Upper lobe of right lung (tissue), 1 donor: ENCODE measurements at regions not wholly inside any gene's neighbourhood (a gene's known extent, or its start where the extent isn't known, plus 50 kb on each side); places are given as distances from the start of the nearest gene placed in this dataset.

Experiments used
- ATAC-seq: fragments of 200-7000 bp; cut with Tn5 transposase; one replicate; pipeline ENCODE4 v1.9.1; 2020; ENCODE audit warnings: mild to moderate bottlenecking, moderate library complexity
- DNase-seq: peaks from one replicate; pipeline ENCODE4 v3.0.0-alpha.2; 2020
- H3K27ac ChIP-seq: fragments of 200-600 bp; one replicate; pipeline ENCODE4 v1.8.0; 2022
- H3K27me3 ChIP-seq: fragments of 200-600 bp; one replicate; pipeline ENCODE4 v1.8.0; 2022; ENCODE audit warnings: mild to moderate bottlenecking
- H3K36me3 ChIP-seq: fragments of 200-600 bp; one replicate; pipeline ENCODE4 v1.8.0; 2022
- H3K4me1 ChIP-seq: fragments of 200-600 bp; one replicate; pipeline ENCODE4 v1.8.0; 2022
- H3K4me3 ChIP-seq: fragments of 200-600 bp; one replicate; pipeline ENCODE4 v1.8.0; 2022; ENCODE audit warnings: mild to moderate bottlenecking
- H3K9me3 ChIP-seq: fragments of 200-600 bp; one replicate; pipeline ENCODE4 v1.8.0; 2022
- intact Hi-C: fragments of 100-400 bp; cut with DNase I; formaldehyde crosslinking; loops from one replicate; pipeline ENCODE4 v1.11.0; 2022
- TF ChIP-seq, protein P1 (sequence below): fragments of 200-600 bp; IDR thresholded peaks from one replicate; pipeline ENCODE4 v1.8.0; 2022; ENCODE audit warnings: antibody characterized with exemption
- donor health status: DM: no; HTN: yes; CAD: no; lungs with severe emphysema.

DNA sequence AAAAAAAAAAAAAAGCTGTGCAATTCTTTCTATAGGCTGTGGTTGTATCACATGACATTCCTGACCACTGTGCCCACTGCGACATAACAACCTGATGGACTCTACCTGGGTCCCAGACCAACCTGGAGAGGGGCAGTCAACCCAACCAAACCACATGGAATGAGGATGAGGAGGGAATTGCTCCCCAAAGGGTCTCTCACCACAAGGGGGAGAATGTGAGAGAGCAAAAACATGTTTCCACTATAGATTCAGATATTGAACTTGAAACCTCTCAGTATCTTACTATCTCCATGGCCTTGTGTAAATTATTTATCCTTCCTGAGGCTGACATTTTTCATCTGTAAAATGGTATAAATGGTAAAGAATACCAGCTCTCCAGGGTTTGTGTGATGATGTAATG, 66.9 kb upstream of the SV2C start:
- H3K36me3 ChIP-seq, result no peaks in the 10 kb centered on the region
- H3K27ac ChIP-seq, result no peak overlapping the region
- no peak for ATAC-seq
- no peaks in the 10 kb centered on the region for H3K9me3 ChIP-seq
- DNase-seq, result no peak
- intact Hi-C loops, result no loop called here
- no peak overlapping the region for H3K4me3 ChIP-seq
- TF ChIP-seq, protein P1, sequence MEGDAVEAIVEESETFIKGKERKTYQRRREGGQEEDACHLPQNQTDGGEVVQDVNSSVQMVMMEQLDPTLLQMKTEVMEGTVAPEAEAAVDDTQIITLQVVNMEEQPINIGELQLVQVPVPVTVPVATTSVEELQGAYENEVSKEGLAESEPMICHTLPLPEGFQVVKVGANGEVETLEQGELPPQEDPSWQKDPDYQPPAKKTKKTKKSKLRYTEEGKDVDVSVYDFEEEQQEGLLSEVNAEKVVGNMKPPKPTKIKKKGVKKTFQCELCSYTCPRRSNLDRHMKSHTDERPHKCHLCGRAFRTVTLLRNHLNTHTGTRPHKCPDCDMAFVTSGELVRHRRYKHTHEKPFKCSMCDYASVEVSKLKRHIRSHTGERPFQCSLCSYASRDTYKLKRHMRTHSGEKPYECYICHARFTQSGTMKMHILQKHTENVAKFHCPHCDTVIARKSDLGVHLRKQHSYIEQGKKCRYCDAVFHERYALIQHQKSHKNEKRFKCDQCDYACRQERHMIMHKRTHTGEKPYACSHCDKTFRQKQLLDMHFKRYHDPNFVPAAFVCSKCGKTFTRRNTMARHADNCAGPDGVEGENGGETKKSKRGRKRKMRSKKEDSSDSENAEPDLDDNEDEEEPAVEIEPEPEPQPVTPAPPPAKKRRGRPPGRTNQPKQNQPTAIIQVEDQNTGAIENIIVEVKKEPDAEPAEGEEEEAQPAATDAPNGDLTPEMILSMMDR, result no peak
- no peaks in the 10 kb centered on the region for H3K4me1 ChIP-seq
- H3K27me3 ChIP-seq, result no peaks in the 10 kb centered on the region

DNA sequence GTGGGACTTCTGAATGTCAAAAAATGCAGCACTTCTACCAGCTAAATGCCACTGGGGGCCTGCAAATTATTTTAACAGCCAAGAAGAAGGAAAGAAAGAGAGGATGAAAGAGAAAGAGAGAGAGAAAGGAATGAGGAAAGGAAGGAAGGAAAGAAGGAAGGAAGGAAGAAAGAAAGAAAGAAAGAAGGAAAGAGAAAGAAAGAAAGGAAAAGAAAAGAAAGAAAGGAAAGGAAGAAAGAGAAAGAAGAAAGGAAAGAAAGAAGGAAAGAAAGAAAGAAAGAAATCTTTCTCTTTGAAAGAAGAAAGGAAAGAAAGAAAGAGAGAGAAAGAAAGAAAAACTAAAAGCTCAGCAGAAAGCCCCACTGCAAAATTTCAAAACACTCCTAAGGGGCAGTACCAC, 69.2 kb upstream of the SV2C start:
- intact Hi-C loops, result no loop called here
- no peak overlapping the region for H3K27ac ChIP-seq
- no peaks in the 10 kb centered on the region for H3K36me3 ChIP-seq
- H3K4me3 ChIP-seq, result no peak overlapping the region
- TF ChIP-seq, protein P1, result no peak
- no peaks in the 10 kb centered on the region for H3K4me1 ChIP-seq
- no peaks in the 10 kb centered on the region for H3K9me3 ChIP-seq
- H3K27me3 ChIP-seq, result no peaks in the 10 kb centered on the region
- DNase-seq, result no peak
- ATAC-seq, result no peak

DNA sequence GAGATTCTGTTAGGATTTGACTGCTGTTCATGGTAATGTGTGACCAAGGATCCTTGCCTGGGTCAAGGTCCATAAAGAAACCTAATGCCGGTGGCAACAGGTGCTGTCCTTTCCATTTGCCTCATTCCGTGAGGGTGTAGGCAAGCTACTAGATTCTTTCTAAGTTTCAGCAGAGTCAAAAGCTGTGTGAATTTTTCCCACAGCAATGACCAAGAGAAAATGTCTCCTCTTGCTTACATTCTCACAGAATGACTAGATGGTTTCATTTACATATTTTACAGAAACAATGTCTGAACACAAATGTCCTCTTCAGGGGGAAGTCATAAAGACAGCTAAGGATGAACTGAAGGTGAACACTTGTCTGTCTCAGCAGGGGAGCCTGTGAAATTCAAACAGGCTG, 75.3 kb upstream of the SV2C start:
- H3K4me1 ChIP-seq, result no peaks in the 10 kb centered on the region
- no peak overlapping the region for H3K4me3 ChIP-seq
- intact Hi-C loops, result no loop called here
- TF ChIP-seq, protein P1, result no peak
- DNase-seq (no peak), ATAC-seq (no peak)
- H3K36me3 ChIP-seq, result no peaks in the 10 kb centered on the region
- no peaks in the 10 kb centered on the region for H3K9me3 ChIP-seq
- H3K27me3 ChIP-seq, result no peaks in the 10 kb centered on the region
- no peak overlapping the region for H3K27ac ChIP-seq

DNA sequence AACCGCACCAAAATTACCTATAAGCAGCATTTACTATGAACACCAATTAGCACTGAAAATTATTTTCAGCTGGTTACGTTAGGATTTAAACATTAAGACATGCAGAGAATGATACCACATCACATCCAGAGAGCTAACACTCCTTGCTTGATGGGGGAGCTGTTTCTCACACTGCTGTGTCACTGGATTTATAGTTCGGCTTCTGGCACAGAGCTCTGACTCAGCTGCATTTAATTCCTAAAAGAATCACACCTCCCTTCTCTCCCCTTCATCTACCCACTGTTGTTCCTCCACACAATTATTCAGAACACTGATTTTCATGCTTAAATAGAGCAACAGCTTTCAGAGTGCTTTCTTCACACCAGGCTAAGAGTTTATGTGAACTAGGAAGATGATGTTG, 82.6 kb upstream of the SV2C start:
- Histone ChIP-seq H3K27me3 (no peaks in the 10 kb centered on the region), H3K9me3 (no peaks in the 10 kb centered on the region), H3K36me3 (no peaks in the 10 kb centered on the region), H3K27ac (no peak overlapping the region), H3K4me3 (no peak overlapping the region), H3K4me1 (no peaks in the 10 kb centered on the region)
- intact Hi-C loops, result no loop called here
- DNase-seq (no peak), ATAC-seq (no peak)
- TF ChIP-seq, protein P1, result no peak

DNA sequence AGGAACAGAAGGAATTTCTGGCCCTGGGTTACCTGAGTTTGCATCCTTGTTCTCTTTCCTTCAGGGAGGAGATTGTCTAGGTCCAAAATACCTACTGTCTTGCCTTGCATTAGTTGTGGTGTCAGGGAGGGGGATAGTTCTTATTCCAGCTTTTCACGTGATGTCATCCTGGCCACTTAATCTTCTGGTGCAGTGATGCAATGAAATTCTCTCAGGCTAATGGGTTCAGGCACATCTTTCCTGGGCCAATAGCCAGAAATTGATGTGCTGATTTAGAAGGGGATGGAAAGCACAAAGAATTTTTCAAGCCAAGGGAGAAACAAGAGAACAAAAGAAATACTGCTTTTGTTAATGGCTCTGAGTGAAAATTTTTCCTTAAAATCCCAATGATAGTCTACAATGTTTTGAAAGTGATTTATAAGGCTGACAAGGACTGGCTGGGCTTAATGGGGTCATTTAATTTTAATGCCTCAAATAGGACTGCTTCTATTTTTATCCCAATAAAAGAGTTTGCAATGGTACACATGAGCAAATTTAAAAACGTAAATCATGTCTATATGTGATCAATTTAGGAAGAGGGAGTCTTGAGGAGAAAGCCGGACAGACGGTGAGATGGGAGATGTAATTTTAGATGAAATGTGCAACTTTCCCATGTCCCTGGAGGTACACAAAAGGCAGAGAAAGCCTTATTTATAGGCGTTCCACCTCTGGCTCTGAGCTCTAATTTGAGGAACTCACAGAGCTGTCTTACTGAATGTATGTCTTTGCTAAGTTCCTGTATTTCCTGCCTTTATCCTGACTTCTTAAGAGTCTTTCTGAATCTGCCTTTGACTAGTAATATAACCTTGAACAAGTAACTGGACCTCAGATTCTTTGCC, 89.3 kb upstream of the SV2C start:
- DNase-seq (no peak), ATAC-seq (no peak)
- Histone ChIP-seq H3K4me3 (no peak overlapping the region), H3K9me3 (no peaks in the 10 kb centered on the region), H3K27ac (no peak overlapping the region), H3K36me3 (no peaks in the 10 kb centered on the region), H3K4me1 (no peaks in the 10 kb centered on the region), H3K27me3 (peaks cover 6% of the 10 kb centered on the region)
- intact Hi-C loops, result no loop called here
- TF ChIP-seq, protein P1, result no peak

DNA sequence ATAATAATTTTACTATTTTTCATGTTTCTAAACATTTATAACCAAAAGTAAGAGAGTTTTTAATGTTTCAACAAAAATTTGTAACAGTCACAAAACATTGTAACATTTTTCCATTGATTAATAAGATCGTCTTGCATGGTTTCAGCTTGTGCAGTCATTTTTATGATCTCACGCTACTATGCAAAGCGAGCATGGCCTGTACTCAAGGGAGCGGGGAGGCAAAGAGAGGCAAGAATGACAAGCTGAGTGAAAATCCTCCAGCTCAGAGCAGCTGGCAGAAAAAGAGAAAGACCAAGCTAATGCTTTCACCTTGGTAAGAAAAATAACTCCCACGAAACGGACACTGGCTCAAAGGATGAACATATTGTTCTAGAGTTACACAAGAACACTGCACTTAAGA, 90.0 kb upstream of the SV2C start:
- DNase-seq (no peak), ATAC-seq (no peak)
- H3K27ac ChIP-seq, result no peak overlapping the region
- H3K36me3 ChIP-seq, result no peaks in the 10 kb centered on the region
- no peak overlapping the region for H3K4me3 ChIP-seq
- intact Hi-C loops, result no loop called here
- H3K9me3 ChIP-seq, result no peaks in the 10 kb centered on the region
- TF ChIP-seq, protein P1, result no peak
- peaks cover 6% of the 10 kb centered on the region for H3K27me3 ChIP-seq
- no peaks in the 10 kb centered on the region for H3K4me1 ChIP-seq
